K562 (cell line): ENCODE measurements at regions not wholly inside any gene's neighbourhood (a gene's known extent, or its start where the extent isn't known, plus 50 kb on each side); places are given as distances from the start of the nearest gene placed in this dataset.

Experiments
- ATAC-seq: fragments of 200-7000 bp; cut with Tn5 transposase; 3 replicates; pipeline ENCODE4 v1.9.1; 2020; ENCODE audit warnings: moderate library complexity
- BruUV-seq: library from RNA; stranded (reverse); fragments of 400-500 nt; replicated peaks from 2 replicates; lab custom pipeline; 2021; lab: Mats Ljungman, UMichigan
- CTCF ChIA-PET: fragments of 300-600 bp; formaldehyde crosslinking; extraction: SDS; loops from one replicate; lab custom pipeline; 2021; ENCODE audit warnings: low intra/inter-chr PET ratio; lab: Yijun Ruan, JAX
- POLR2A ChIA-PET: fragments of 300-600, 350-650 bp; sonication (Branson Sonifier 250); formaldehyde crosslinking; extraction: SDS; loops from one replicate; lab custom pipeline; 2021; ENCODE audit warnings: antibody characterized with exemption, inconsistent platforms; lab: Yijun Ruan, JAX
- DNase-seq, 4 experiments: peaks; one replicate each; pipeline versions ENCODE4 v3.0.0 to v3.0.0-alpha.2; 2011 to 2018; ENCODE audit warnings: low spot score in 3 of 4, mixed read lengths in 3 of 4; ENCODE audit errors: extremely low read depth in 1 of 4
- FAIRE-seq: peaks from 2 replicates; lab custom pipeline; 2011; peaks lifted over from hg19 to GRCh38; lab: Jason Lieb, UNC
- H2AFZ ChIP-seq: 2 replicates; pipeline ENCODE4 v1.6.0; 2011; ENCODE audit warnings: low read depth, low read length, control low read depth, inconsistent platforms
- H3K27ac ChIP-seq: fragments of 200-600 bp; 3 replicates; pipeline ENCODE4 v1.8.0; 2011; ENCODE audit warnings: low read depth, mild to moderate bottlenecking, control low read depth, inconsistent platforms, low read length, moderate library complexity, mixed read lengths; ENCODE audit errors: extremely low read depth
- H3K27me3 ChIP-seq, 2 experiments: fragments of 300-600 bp in 1 of 2; 2 replicates in 1 of 2; 3 replicates in 1 of 2; pipeline versions ENCODE4 v1.6.0 to v1.8.0; 2011; ENCODE audit warnings: inconsistent platforms in 2 of 2, low read length in 2 of 2, mild to moderate bottlenecking in 1 of 2, mixed read lengths in 1 of 2, moderate library complexity in 1 of 2; ENCODE audit not compliant: control insufficient read depth in 2 of 2, insufficient read depth in 2 of 2
- H3K36me3 ChIP-seq: fragments of 300-600 bp; 3 replicates; pipeline ENCODE4 v1.8.0; 2011; ENCODE audit warnings: mild to moderate bottlenecking, low read length, inconsistent platforms; ENCODE audit not compliant: control insufficient read depth, insufficient read depth
- H3K4me1 ChIP-seq, 2 experiments: fragments of 200-600 bp in 1 of 2; replicated peaks in 1 of 2; 2 replicates in 1 of 2; 3 replicates in 1 of 2; pipeline versions ENCODE4 v1.5.1 to v1.8.0; 2011; ENCODE audit warnings: inconsistent platforms in 2 of 2, low read length in 2 of 2, mild to moderate bottlenecking in 1 of 2, mixed read lengths in 1 of 2, moderate library complexity in 1 of 2; ENCODE audit not compliant: control insufficient read depth in 2 of 2, insufficient read depth in 2 of 2
- H3K4me2 ChIP-seq: 2 replicates; pipeline ENCODE4 v1.6.1; 2011; ENCODE audit warnings: low read length, control low read depth, inconsistent platforms, mixed read lengths; ENCODE audit not compliant: insufficient read depth
- H3K4me3 ChIP-seq: fragments of 200-600 bp; sonication (generic), shearing (Covaris generic); 2 replicates; pipeline ENCODE4 v1.5.1; 2016; ENCODE audit warnings: control low read depth, inconsistent platforms
- H3K79me2 ChIP-seq: fragments of 200-600 bp; 3 replicates; pipeline ENCODE4 v1.8.0; 2011; ENCODE audit warnings: low read length, inconsistent platforms; ENCODE audit not compliant: control insufficient read depth, insufficient read depth
- H3K9ac ChIP-seq, 2 experiments: 2 replicates each; pipeline versions ENCODE4 v1.6.0 to v1.6.1; 2011; ENCODE audit warnings: low read depth in 2 of 2, low read length in 2 of 2, control low read depth in 1 of 2, inconsistent platforms in 1 of 2, mild to moderate bottlenecking in 1 of 2, mixed read lengths in 1 of 2; ENCODE audit not compliant: insufficient read depth in 1 of 2
- H3K9me1 ChIP-seq: one replicate; pipeline ENCODE4 v1.6.0; 2011; ENCODE audit warnings: inconsistent platforms, mild to moderate bottlenecking, low read length, moderate library complexity; ENCODE audit not compliant: control insufficient read depth, insufficient read depth
- H3K9me3 ChIP-seq: replicated peaks from 2 replicates; pipeline ENCODE4 v1.5.1; 2011; ENCODE audit warnings: low read depth, low read length, inconsistent platforms; ENCODE audit not compliant: control insufficient read depth, insufficient read depth
- H4K20me1 ChIP-seq: replicated peaks from 2 replicates; pipeline ENCODE4 v1.6.1; 2011; ENCODE audit warnings: low read length, inconsistent platforms, mixed read lengths; ENCODE audit not compliant: control insufficient read depth, insufficient read depth
- ARHGAP35 ChIP-seq: fragments of 450-650 bp; IDR thresholded peaks from 2 replicates; pipeline ENCODE4 v1.6.1; 2018; ENCODE audit not compliant: partially characterized antibody
- C11orf30 ChIP-seq: fragments of 450-650 bp; IDR thresholded peaks from 2 replicates; pipeline ENCODE4 v1.6.1; 2016; ENCODE audit warnings: low read depth, mild to moderate bottlenecking
- HNRNPUL1 ChIP-seq: fragments of 200-400 bp; formaldehyde crosslinking; IDR thresholded peaks from 2 replicates; pipeline ENCODE4 v1.6.1; 2017; ENCODE audit warnings: low read length
- NFRKB ChIP-seq: fragments of 450-650 bp; IDR thresholded peaks from 2 replicates; pipeline ENCODE4 v1.6.1; 2016; ENCODE audit warnings: low read depth
- RUNX1 ChIP-seq: sonication (generic); IDR thresholded peaks from 2 replicates; pipeline ENCODE4 v1.6.1; 2016; ENCODE audit warnings: antibody characterized with exemption, low read depth
- TCF3 ChIP-seq: sonication (generic); formaldehyde crosslinking; IDR thresholded peaks from 2 replicates; pipeline ENCODE4 v1.4.0; 2020; ENCODE audit warnings: mild to moderate bottlenecking, missing genetic modification reagents
- TRIM28 ChIP-seq: fragments of 450-650 bp; IDR thresholded peaks from 2 replicates; pipeline ENCODE4 v1.6.1; 2017
- YBX1 ChIP-seq: fragments of 450-650 bp; IDR thresholded peaks from 2 replicates; pipeline ENCODE4 v1.7.1; 2016; ENCODE audit warnings: mild to moderate bottlenecking
- ZNF239 ChIP-seq: fragments of 250-450 bp; sonication (Bioruptor Pico); IDR thresholded peaks from 2 replicates; pipeline ENCODE4 v1.4.0; 2020; ENCODE audit warnings: mild to moderate bottlenecking
- ZNF717 ChIP-seq: fragments of 250-450 bp; sonication (Bioruptor Pico); IDR thresholded peaks from 2 replicates; pipeline ENCODE4 v1.5.0; 2021
- WGBS: fragments of 100-300 bp; shearing (Covaris generic); methylation state at CpG from one replicate; pipeline ENCODE4 v1.1.6; 2016; ENCODE audit warnings: low coverage, mixed read lengths; ENCODE audit not compliant: insufficient coverage; ENCODE audit errors: missing lambda C conversion rate; 5-methylcytosine and 5-hydroxymethylcytosine counted together
- in situ Hi-C: fragments of 300-500 bp; cut with MboI; formaldehyde crosslinking; loops from 4 replicates; pipeline ENCODE4 v1.15.0; 2018; ENCODE audit warnings: inconsistent platforms, mixed read lengths
- intact Hi-C: fragments of 100-400 bp; cut with micrococcal nuclease; formaldehyde crosslinking; loops from 2 replicates; pipeline ENCODE4 v1.14.2; 2022
- TF ChIP-seq, protein P1 (sequence below): fragments of 450-650 bp; IDR thresholded peaks from 2 replicates; pipeline ENCODE4 v1.6.1; 2014; ENCODE audit warnings: low read depth, mild to moderate bottlenecking, moderate library complexity, borderline replicate concordance
- TF ChIP-seq, protein P2 (sequence below): sonication (generic); formaldehyde crosslinking; IDR thresholded peaks from 2 replicates; pipeline ENCODE4 v1.8.1; 2023; ENCODE audit warnings: mild to moderate bottlenecking, missing genetic modification reagents, moderate library complexity

DNA sequence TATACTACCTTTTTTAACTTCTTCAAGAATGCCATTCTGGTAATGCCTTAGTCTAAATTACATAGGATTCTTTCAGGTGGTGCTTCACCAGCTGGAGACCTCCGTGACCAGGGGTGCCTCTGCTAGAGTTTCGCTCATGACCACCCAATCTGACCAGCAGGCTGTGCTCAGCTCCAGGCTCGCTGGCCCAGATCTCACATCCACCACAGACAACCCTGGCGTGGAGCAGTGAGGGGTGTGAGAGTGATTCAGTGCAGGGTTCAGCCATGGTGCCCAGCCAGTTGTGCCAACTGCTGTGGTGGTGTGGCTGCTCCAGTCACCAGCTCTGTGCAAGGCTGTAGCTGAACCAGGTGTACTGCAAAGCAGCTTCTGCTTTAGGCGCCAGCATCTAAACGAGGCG, 198.6 kb downstream of the MMUT start:
- Histone ChIP-seq H3K27ac (no peak overlapping the region), H3K36me3 (no peaks in the 10 kb centered on the region), H4K20me1 (no peaks in the 10 kb centered on the region), H2AFZ (no peak overlapping the region), H3K9me3 (no peaks in the 10 kb centered on the region), H3K9me1 (no peaks in the 10 kb centered on the region), H3K4me3 (no peak overlapping the region), H3K79me2 (no peaks in the 10 kb centered on the region), H3K9ac (no peak overlapping the region), H3K4me2 (no peak overlapping the region), H3K27me3 (no peaks in the 10 kb centered on the region), H3K4me1 (no peaks in the 10 kb centered on the region)
- in situ Hi-C loops (no loop called here), intact Hi-C loops (no loop called here)
- DNase-seq = no peak
- CTCF ChIA-PET = no interaction called here
- ATAC-seq = no peak
- POLR2A ChIA-PET = no interaction called here
- WGBS = 1% methylated on average over 7 of the region's 7 CpGs
- TF ChIP-seq, protein P1, sequence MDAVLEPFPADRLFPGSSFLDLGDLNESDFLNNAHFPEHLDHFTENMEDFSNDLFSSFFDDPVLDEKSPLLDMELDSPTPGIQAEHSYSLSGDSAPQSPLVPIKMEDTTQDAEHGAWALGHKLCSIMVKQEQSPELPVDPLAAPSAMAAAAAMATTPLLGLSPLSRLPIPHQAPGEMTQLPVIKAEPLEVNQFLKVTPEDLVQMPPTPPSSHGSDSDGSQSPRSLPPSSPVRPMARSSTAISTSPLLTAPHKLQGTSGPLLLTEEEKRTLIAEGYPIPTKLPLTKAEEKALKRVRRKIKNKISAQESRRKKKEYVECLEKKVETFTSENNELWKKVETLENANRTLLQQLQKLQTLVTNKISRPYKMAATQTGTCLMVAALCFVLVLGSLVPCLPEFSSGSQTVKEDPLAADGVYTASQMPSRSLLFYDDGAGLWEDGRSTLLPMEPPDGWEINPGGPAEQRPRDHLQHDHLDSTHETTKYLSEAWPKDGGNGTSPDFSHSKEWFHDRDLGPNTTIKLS = no peak
- TF ChIP-seq C11orf30 (no peak), ARHGAP35 (no peak), NFRKB (no peak), YBX1 (no peak), RUNX1 (no peak), TCF3 (CRISPR knock-in tag) (no peak), ZNF717 (CRISPR knock-in tag) (no peak), TRIM28 (no peak), HNRNPUL1 (no peak), ZNF239 (CRISPR knock-in tag) (no peak)
- TF ChIP-seq, protein P2, sequence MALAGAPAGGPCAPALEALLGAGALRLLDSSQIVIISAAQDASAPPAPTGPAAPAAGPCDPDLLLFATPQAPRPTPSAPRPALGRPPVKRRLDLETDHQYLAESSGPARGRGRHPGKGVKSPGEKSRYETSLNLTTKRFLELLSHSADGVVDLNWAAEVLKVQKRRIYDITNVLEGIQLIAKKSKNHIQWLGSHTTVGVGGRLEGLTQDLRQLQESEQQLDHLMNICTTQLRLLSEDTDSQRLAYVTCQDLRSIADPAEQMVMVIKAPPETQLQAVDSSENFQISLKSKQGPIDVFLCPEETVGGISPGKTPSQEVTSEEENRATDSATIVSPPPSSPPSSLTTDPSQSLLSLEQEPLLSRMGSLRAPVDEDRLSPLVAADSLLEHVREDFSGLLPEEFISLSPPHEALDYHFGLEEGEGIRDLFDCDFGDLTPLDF (CRISPR knock-in tag) = no peak
- FAIRE-seq = no peak
- BruUV-seq = no TSS peak
